RWPE1 (cell line): ENCODE measurements at regions not wholly inside any gene's neighbourhood (a gene's known extent, or its start where the extent isn't known, plus 50 kb on each side); places are given as distances from the start of the nearest gene placed in this dataset.

ENCODE experiments used
- CTCF ChIA-PET: fragments of 350-600 bp; sonication (Branson Sonifier 250); formaldehyde crosslinking; extraction: SDS; loops from one replicate; lab custom pipeline; 2021; lab: Yijun Ruan, JAX
- POLR2A ChIA-PET: fragments of 400-600 bp; formaldehyde crosslinking; extraction: SDS; loops from one replicate; lab custom pipeline; 2020; ENCODE audit warnings: antibody characterized with exemption; ENCODE audit not compliant: low non-redundant PET; lab: Yijun Ruan, JAX
- DNase-seq: peaks from one replicate; pipeline ENCODE4 v3.0.0; 2012; ENCODE audit warnings: low spot score
- H3K27ac ChIP-seq: fragments of 450-650 bp; 2 replicates; pipeline ENCODE4 v1.5.1; 2017
- CTCF ChIP-seq: fragments of 450-650 bp; conservative IDR thresholded peaks from 2 replicates; pipeline ENCODE4 v1.5.1; 2017; ENCODE audit warnings: low read depth, mild to moderate bottlenecking

DNA sequence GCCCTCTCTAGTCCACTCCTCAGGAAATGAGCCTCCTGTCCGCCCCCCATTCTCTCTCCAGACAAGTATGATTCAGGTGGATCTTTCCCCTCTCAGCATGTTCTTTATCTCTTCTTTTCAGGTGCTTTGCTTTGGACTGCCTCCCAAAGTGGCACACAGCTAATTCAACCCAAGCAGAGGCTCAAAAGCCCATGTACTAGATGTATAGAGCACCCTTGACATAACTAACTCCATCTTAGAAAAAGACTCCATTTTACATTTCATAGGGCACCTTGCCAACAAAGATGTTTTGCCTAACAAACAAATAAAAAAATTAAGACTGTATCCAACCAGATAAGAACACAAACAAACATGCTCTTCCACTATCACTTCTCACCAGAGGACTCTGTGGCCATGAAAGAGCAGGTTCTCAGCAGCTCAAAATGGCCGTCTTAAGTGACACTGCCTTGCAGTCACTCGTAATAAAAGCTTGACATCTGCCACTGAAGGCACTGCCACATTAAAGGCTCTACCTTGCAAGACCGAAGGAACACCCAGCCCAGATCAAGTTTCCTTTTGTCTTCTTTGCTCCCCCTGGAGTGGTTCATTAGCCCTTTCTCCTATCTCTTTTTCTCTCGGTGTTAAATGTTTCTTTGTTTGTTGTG, 84.9 kb upstream of the TAB3 start:
- ChIA-PET POLR2A (no interaction called here), CTCF (no interaction called here)
- no peak overlapping the region for H3K27ac ChIP-seq
- DNase-seq: no peak
- TF ChIP-seq CTCF: no peak

DNA sequence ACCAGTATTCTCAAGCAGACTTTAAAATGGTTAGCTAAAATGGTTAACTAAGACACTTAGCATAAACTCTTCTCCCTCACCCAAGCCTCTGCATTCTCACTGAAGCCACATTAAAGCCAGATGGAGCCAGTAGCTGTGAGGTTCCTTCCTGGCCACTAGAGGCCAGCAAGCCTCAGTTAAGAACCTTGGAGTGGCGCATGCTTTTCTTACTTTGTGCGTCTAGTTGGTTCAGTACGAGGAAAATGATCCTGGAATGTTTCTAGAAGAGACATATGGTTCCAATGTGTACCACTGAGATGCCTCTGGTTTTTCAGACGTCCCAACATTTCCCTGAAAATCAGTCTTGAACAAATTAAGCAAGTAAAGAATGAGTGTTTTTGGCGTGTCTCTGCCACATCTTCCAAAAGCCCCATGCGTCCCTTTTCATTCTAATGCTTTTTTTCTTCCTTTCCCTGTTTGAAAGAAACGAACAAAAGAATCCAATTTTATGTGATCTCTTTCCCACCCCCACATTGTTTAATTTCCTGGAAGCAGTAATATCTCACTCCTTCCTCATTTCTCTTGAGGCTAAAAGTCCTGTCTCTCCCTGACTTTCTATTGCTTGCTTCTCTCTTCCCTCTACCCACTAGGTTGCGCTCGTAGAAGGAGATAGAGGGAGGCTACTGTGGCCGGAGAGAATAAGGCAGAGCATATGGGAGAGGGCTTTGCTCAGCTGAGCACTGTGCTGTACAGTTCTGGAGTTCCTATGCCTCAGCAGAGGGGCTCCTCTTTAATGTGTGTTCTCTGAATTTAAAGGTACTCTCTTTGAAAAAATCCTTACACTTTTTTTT, 82.9 kb upstream of the TAB3 start:
- no peak overlapping the region for H3K27ac ChIP-seq
- POLR2A ChIA-PET: no interaction called here
- CTCF ChIA-PET: interaction anchor here (0.6 kb wide), 2 partner anchors 66 to 377 kb away, joined by 3 to 5 read pairs; no protein-coding TSS in a partner anchor
- peak; percentile 7 for DNase-seq
- TF ChIP-seq CTCF: peak; percentile 48

DNA sequence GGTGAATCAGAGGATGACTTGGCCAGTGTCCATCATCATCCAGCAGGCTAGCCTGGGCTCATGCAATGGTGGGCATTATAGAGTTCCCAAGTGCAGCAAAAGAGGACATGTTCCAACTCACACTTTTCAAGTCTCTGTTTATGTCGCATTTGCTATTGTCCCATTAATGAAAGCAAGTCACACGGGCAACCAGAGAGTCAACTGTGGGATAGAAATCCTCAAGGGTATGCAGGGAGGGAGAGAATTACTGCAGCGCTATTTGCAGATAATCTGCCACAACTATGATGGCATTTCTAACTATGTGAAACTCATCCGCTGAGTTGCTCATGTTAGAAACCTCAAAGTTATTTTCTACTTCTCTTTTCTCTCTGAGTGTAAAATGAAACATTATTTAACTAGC, 78.5 kb upstream of the TAB3 start:
- ChIA-PET CTCF (no interaction called here), POLR2A (no interaction called here)
- DNase-seq: no peak
- no peak overlapping the region for H3K27ac ChIP-seq
- TF ChIP-seq CTCF: no peak

- POLR2A ChIA-PET: no interaction called here
- TF ChIP-seq CTCF: no peak
- H3K27ac ChIP-seq: no peak overlapping the region
- no peak for DNase-seq
- CTCF ChIA-PET: no interaction called here
Measured at GRCh38 chrX:30965767-30966166, 76.7 kb upstream of the TAB3 start.

DNA sequence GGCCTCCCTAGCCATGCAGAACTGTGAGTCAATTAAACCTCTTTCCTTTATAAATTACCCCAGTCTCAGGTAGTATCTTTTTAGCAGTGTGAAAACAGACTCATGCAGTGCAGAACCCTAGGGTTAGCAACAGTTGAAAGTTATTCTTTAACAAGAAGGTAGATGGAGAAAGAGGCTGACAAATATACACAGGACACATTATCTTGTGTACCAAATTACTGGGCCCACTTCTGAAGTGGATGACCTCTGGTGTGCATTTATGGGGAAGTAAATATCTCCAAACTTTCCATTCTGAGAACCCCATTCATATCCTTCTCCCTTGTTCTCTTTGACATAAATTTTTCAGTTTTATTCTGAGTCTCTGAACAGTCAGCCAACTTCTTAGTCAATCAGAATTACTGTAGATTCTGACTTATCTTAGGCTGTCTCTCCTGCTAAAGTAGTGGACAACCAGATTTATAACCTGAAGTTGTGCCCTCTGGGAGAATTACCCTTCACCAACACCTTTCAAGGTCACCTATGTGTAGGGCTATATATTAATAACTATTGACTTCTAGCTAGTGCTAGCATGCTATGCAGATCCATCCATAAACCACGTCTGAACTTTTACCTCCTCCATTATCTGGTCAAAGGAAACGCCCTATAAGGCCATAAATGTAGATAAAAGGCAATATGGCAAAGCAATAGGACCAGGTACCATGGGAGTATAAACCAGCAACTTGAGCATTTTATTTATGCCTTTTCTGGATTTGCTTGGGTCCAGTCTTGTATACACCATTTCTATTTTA, 72.5 kb upstream of the TAB3 start:
- POLR2A ChIA-PET: no interaction called here
- DNase-seq: no peak
- TF ChIP-seq CTCF: no peak

DNA sequence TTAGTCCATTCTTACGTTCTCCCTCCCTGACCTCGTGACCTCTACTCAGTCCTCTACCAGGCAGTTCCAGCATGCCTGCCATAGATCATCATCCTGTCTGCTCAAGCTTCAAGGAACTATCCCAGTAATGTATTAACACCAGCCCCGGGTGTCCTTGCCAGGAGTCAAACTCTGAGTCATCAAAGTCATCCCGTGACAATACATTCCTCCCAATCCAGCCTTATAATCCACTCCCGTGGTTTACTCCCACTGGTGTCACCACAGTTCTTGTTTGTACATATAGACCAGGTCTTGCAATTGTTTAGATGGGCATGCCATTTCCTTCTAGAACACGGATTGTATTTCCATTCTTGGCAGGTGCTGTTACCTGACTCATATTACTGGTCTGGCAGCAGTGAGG, 68.7 kb upstream of the TAB3 start:
- DNase-seq: peak; percentile 26
- POLR2A ChIA-PET: no interaction called here
- CTCF ChIA-PET: no interaction called here
- no peak overlapping the region for H3K27ac ChIP-seq
- TF ChIP-seq CTCF: no peak

More for the DNA sequence above, 72.5 kb upstream of the TAB3 start:
- CTCF ChIA-PET: no interaction called here
- H3K27ac ChIP-seq: no peak overlapping the region
